Calu3 (cell line): ENCODE measurements at regions not wholly inside any gene's neighbourhood (a gene's known extent, or its start where the extent isn't known, plus 50 kb on each side); places are given as distances from the start of the nearest gene placed in this dataset.

Experiments used
- BruUV-seq: library from RNA; stranded (reverse); fragments of 400-500 nt; replicated peaks from 2 replicates; lab custom pipeline; 2021; lab: Mats Ljungman, UMichigan
- CTCF ChIA-PET: fragments of 300-600 bp; sonication (Branson Sonifier 250); formaldehyde crosslinking; loops from one replicate; lab custom pipeline; 2022; ENCODE audit warnings: antibody characterized with exemption; lab: Charles Lee
- DNase-seq: peaks from one replicate; pipeline ENCODE4 v3.0.0; 2022
- H3K27ac Mint-ChIP-seq: one replicate; pipeline ENCODE4 v1.8.0; 2022; ENCODE audit warnings: mixed read lengths; ENCODE audit not compliant: unreplicated experiment
- H3K27me3 Mint-ChIP-seq: one replicate; pipeline ENCODE4 v1.8.0; 2022; ENCODE audit warnings: mixed read lengths; ENCODE audit not compliant: unreplicated experiment
- H3K36me3 Mint-ChIP-seq: one replicate; pipeline ENCODE4 v1.8.0; 2022; ENCODE audit warnings: mild to moderate bottlenecking, moderate library complexity, mixed read lengths; ENCODE audit not compliant: insufficient read depth, unreplicated experiment
- H3K4me1 Mint-ChIP-seq: one replicate; pipeline ENCODE4 v1.8.0; 2022; ENCODE audit warnings: mild to moderate bottlenecking, low read depth, mixed read lengths; ENCODE audit not compliant: unreplicated experiment
- H3K4me3 Mint-ChIP-seq: one replicate; pipeline ENCODE4 v1.8.0; 2022; ENCODE audit warnings: mild to moderate bottlenecking, low read depth, moderate library complexity, mixed read lengths; ENCODE audit not compliant: unreplicated experiment
- H3K9me3 Mint-ChIP-seq: one replicate; pipeline ENCODE4 v1.8.0; 2022; ENCODE audit warnings: low read depth, mixed read lengths; ENCODE audit not compliant: unreplicated experiment
- intact Hi-C: fragments of 100-400 bp; cut with micrococcal nuclease; formaldehyde crosslinking; loops from one replicate; pipeline ENCODE4 v1.10.0; 2022; ENCODE audit not compliant: unreplicated experiment
- TF ChIP-seq, protein P1 (sequence below): fragments of 200-600 bp; IDR thresholded peaks from one replicate; pipeline ENCODE4 v1.8.0; 2022; ENCODE audit warnings: antibody characterized with exemption; ENCODE audit not compliant: unreplicated experiment

DNA sequence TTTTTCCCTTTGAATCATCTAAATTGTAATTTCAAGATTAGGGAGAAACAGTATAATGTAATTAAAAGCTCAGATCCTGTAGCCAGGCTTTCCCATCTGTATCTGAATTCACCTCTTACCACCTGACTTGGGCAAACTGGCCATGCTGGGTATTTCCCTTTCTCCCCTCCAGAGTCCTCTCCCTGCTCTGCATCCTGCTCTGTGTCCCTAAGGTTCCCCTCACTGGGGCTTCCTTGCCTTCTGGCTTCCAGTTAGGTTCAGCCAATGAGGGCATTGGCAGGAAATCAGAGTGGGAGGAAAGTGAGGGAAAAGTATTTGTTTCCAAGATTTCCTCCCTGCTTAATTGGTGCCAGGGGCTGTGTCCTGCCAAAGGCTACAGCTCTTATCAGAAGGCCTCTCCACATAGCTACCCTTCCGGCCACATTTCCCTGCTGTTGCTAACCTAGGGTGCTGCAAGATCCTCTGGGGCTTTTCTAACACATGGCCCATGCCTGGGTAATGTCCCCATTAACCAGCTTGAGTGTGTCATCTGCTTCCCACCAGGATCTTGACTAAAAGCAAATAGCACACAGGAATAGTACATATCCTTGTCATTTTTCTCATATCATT is 51.0 kb upstream of the MPDZ start:
- Mint-ChIP-seq H3K4me3 (no peak overlapping the region), H3K27ac (no peak overlapping the region), H3K4me1 (no peaks in the 10 kb centered on the region), H3K9me3 (no peaks in the 10 kb centered on the region), H3K36me3 (no peaks in the 10 kb centered on the region), H3K27me3 (no peaks in the 10 kb centered on the region)
- CTCF ChIA-PET = no interaction called here
- TF ChIP-seq, protein P1, sequence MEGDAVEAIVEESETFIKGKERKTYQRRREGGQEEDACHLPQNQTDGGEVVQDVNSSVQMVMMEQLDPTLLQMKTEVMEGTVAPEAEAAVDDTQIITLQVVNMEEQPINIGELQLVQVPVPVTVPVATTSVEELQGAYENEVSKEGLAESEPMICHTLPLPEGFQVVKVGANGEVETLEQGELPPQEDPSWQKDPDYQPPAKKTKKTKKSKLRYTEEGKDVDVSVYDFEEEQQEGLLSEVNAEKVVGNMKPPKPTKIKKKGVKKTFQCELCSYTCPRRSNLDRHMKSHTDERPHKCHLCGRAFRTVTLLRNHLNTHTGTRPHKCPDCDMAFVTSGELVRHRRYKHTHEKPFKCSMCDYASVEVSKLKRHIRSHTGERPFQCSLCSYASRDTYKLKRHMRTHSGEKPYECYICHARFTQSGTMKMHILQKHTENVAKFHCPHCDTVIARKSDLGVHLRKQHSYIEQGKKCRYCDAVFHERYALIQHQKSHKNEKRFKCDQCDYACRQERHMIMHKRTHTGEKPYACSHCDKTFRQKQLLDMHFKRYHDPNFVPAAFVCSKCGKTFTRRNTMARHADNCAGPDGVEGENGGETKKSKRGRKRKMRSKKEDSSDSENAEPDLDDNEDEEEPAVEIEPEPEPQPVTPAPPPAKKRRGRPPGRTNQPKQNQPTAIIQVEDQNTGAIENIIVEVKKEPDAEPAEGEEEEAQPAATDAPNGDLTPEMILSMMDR = no peak
- no TSS peak for BruUV-seq
- intact Hi-C loops = no loop called here
- DNase-seq = no peak
